SK-N-SH treated with all-trans-retinoic acid at 6 μM for 48 hours (cell line): ENCODE measurements at regions not wholly inside any gene's neighbourhood (a gene's known extent, or its start where the extent isn't known, plus 50 kb on each side); places are given as distances from the start of the nearest gene placed in this dataset.

Source experiments
- ATAC-seq: fragments of 200-7000 bp; cut with Tn5 transposase; 3 replicates; pipeline ENCODE4 v1.9.1; 2020; ENCODE audit warnings: mild to moderate bottlenecking, moderate library complexity
- ARNTL ChIP-seq: fragments of 450-650 bp; formaldehyde crosslinking; IDR thresholded peaks from 2 replicates; pipeline ENCODE4 v1.5.0; 2020; ENCODE audit warnings: low read depth, mild to moderate bottlenecking, moderate library complexity, borderline replicate concordance
- CSDC2 ChIP-seq: fragments of 250-450 bp; sonication (Bioruptor Pico); IDR thresholded peaks from 2 replicates; pipeline ENCODE4 v1.5.0; 2020; ENCODE audit warnings: mild to moderate bottlenecking, moderate library complexity
- ESRRG ChIP-seq: fragments of 250-450 bp; sonication (Bioruptor Pico); IDR thresholded peaks from 2 replicates; pipeline ENCODE4 v1.6.1; 2021; ENCODE audit warnings: mild to moderate bottlenecking
- GLIS3 ChIP-seq: fragments of 250-450 bp; sonication (Bioruptor Pico); IDR thresholded peaks from 2 replicates; pipeline ENCODE4 v1.5.0; 2020; ENCODE audit warnings: mild to moderate bottlenecking, moderate library complexity
- ISL1 ChIP-seq: fragments of 250-450 bp; sonication (Bioruptor Pico); IDR thresholded peaks from 2 replicates; pipeline ENCODE4 v2.1.2; 2022; ENCODE audit warnings: mild to moderate bottlenecking, moderate library complexity
- OSR1 ChIP-seq: fragments of 250-450 bp; sonication (Bioruptor Pico); IDR thresholded peaks from 2 replicates; pipeline ENCODE4 v1.8.0; 2022; ENCODE audit warnings: moderate library complexity, mild to moderate bottlenecking, inconsistent platforms
- PPARA ChIP-seq: fragments of 250-450 bp; sonication (Bioruptor Pico); IDR thresholded peaks from 2 replicates; pipeline ENCODE4 v1.5.0; 2020; ENCODE audit warnings: mild to moderate bottlenecking, borderline replicate concordance
- RARB ChIP-seq: fragments of 250-450 bp; sonication (Bioruptor Pico); IDR thresholded peaks from 2 replicates; pipeline ENCODE4 v1.8.0; 2021; ENCODE audit warnings: mild to moderate bottlenecking, moderate library complexity
- SNAI2 ChIP-seq: fragments of 250-450 bp; sonication (Bioruptor Pico); IDR thresholded peaks from 2 replicates; pipeline ENCODE4 v1.5.0; 2020; ENCODE audit warnings: mild to moderate bottlenecking, moderate library complexity
- TCF4 ChIP-seq: fragments of 250-450 bp; sonication (Bioruptor Pico); IDR thresholded peaks from 2 replicates; pipeline ENCODE4 v1.8.0; 2021; ENCODE audit warnings: mild to moderate bottlenecking, moderate library complexity, borderline replicate concordance
- TOX ChIP-seq: fragments of 250-450 bp; sonication (Bioruptor Pico); IDR thresholded peaks from 2 replicates; pipeline ENCODE4 v1.8.0; 2021; ENCODE audit warnings: mild to moderate bottlenecking, moderate library complexity, borderline replicate concordance
- ZC3H10 ChIP-seq: fragments of 250-450 bp; sonication (Bioruptor Pico); IDR thresholded peaks from 2 replicates; pipeline ENCODE4 v1.5.1; 2021; ENCODE audit warnings: mild to moderate bottlenecking, moderate library complexity
- ZFP3 ChIP-seq: fragments of 250-450 bp; sonication (Bioruptor Pico); IDR thresholded peaks from 2 replicates; pipeline ENCODE4 v1.5.0; 2020; ENCODE audit warnings: mild to moderate bottlenecking, moderate library complexity
- ZFP30 ChIP-seq: fragments of 450-650 bp; formaldehyde crosslinking; IDR thresholded peaks from 2 replicates; pipeline ENCODE4 v1.5.0; 2022; ENCODE audit warnings: mild to moderate bottlenecking, moderate library complexity
- ZNF565 ChIP-seq: fragments of 450-650 bp; formaldehyde crosslinking; conservative IDR thresholded peaks from 2 replicates; pipeline ENCODE4 v1.5.0; 2020; ENCODE audit warnings: low read depth, mild to moderate bottlenecking, moderate library complexity
- ZNF70 ChIP-seq: fragments of 450-650 bp; formaldehyde crosslinking; IDR thresholded peaks from 2 replicates; pipeline ENCODE4 v1.5.0; 2020; ENCODE audit warnings: mild to moderate bottlenecking, moderate library complexity
- ZNF8 ChIP-seq: fragments of 450-650 bp; formaldehyde crosslinking; IDR thresholded peaks from 2 replicates; pipeline ENCODE4 v1.5.0; 2020; ENCODE audit warnings: mild to moderate bottlenecking, moderate library complexity
- TF ChIP-seq, protein P1 (sequence below): fragments of 250-450 bp; sonication (Bioruptor Pico); IDR thresholded peaks from 2 replicates; pipeline ENCODE4 v1.8.0; 2020; ENCODE audit warnings: mild to moderate bottlenecking, moderate library complexity, borderline replicate concordance
- TF ChIP-seq, protein P2 (sequence below): fragments of 250-450 bp; sonication (Bioruptor Pico); IDR thresholded peaks from 2 replicates; pipeline ENCODE4 v1.5.1; 2021; ENCODE audit warnings: mild to moderate bottlenecking, moderate library complexity
- TF ChIP-seq, protein P3 (sequence below): fragments of 250-450 bp; sonication (Bioruptor Pico); IDR thresholded peaks from 2 replicates; pipeline ENCODE4 v1.5.1; 2020; ENCODE audit warnings: low read depth, mild to moderate bottlenecking, moderate library complexity
- TF ChIP-seq, protein P4 (sequence below): fragments of 250-450 bp; sonication (Bioruptor Pico); IDR thresholded peaks from 2 replicates; pipeline ENCODE4 v1.8.0; 2021; ENCODE audit warnings: low read depth, mild to moderate bottlenecking, moderate library complexity, borderline replicate concordance
- TF ChIP-seq, protein P5 (sequence below): fragments of 250-450 bp; sonication (Bioruptor Pico); IDR thresholded peaks from 2 replicates; pipeline ENCODE4 v1.5.0; 2020; ENCODE audit warnings: mild to moderate bottlenecking, moderate library complexity

DNA sequence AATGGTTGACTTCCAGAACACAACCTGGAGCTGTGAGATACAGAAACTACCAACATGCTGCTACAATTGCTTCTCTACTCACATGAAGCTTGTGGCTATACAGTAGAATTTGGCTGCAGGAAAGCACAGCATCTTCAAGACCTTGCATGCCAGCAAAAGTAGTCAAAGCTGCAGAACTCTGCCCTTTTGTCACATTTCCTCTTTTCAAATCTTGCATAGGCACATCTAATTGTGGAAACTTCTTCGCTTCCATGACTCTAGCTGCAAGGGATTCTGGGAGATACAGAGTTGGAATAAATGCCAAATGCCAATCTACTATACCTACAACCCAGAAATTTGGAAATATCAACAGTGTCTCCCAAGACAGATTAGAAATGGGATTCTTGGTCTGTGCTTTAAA, 462.2 kb downstream of the FOXO1 start (continued):
- TF ChIP-seq, protein P1, sequence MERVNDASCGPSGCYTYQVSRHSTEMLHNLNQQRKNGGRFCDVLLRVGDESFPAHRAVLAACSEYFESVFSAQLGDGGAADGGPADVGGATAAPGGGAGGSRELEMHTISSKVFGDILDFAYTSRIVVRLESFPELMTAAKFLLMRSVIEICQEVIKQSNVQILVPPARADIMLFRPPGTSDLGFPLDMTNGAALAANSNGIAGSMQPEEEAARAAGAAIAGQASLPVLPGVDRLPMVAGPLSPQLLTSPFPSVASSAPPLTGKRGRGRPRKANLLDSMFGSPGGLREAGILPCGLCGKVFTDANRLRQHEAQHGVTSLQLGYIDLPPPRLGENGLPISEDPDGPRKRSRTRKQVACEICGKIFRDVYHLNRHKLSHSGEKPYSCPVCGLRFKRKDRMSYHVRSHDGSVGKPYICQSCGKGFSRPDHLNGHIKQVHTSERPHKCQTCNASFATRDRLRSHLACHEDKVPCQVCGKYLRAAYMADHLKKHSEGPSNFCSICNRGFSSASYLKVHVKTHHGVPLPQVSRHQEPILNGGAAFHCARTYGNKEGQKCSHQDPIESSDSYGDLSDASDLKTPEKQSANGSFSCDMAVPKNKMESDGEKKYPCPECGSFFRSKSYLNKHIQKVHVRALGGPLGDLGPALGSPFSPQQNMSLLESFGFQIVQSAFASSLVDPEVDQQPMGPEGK (CRISPR knock-in tag) = no peak
- no peak for TF ChIP-seq TOX
- TF ChIP-seq ZNF8 (CRISPR knock-in tag) = no peak
- TF ChIP-seq, protein P2, sequence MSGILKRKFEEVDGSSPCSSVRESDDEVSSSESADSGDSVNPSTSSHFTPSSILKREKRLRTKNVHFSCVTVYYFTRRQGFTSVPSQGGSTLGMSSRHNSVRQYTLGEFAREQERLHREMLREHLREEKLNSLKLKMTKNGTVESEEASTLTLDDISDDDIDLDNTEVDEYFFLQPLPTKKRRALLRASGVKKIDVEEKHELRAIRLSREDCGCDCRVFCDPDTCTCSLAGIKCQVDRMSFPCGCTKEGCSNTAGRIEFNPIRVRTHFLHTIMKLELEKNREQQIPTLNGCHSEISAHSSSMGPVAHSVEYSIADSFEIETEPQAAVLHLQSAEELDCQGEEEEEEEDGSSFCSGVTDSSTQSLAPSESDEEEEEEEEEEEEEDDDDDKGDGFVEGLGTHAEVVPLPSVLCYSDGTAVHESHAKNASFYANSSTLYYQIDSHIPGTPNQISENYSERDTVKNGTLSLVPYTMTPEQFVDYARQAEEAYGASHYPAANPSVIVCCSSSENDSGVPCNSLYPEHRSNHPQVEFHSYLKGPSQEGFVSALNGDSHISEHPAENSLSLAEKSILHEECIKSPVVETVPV = no peak

DNA sequence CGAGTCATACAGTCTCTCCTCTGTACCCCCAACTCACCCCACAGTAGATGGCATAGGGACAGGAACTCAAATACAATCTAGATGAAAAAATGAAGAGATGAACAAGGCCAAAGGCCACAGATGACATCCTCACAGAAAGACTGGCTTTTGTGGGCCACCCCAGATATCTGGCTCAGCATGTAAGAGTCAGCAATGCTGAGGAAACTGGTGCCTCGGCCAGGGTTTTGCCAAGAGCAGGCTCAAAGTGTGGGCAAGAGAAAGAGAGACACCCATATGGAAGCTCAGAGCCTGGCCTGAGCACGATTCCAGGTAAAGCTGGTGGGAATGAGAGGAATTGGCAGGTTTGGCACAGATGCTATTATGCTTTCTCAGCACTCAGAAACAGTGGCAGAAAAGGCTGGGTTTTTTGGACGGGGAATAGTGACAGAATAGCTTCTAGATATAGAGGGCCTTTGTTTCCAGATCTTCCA, 460.6 kb downstream of the FOXO1 start:
- TF ChIP-seq ZNF565 (CRISPR knock-in tag) = no peak
- no peak for TF ChIP-seq GLIS3 (CRISPR knock-in tag)
- TF ChIP-seq, protein P2 = no peak
- no peak for TF ChIP-seq ZC3H10 (CRISPR knock-in tag)
- no peak for TF ChIP-seq TCF4 (CRISPR knock-in tag)
- no peak for TF ChIP-seq ARNTL
- TF ChIP-seq ZNF70 (CRISPR knock-in tag) = no peak
- TF ChIP-seq, protein P3, sequence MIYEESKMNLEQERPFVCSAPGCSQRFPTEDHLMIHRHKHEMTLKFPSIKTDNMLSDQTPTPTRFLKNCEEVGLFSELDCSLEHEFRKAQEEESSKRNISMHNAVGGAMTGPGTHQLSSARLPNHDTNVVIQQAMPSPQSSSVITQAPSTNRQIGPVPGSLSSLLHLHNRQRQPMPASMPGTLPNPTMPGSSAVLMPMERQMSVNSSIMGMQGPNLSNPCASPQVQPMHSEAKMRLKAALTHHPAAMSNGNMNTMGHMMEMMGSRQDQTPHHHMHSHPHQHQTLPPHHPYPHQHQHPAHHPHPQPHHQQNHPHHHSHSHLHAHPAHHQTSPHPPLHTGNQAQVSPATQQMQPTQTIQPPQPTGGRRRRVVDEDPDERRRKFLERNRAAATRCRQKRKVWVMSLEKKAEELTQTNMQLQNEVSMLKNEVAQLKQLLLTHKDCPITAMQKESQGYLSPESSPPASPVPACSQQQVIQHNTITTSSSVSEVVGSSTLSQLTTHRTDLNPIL = no peak
- TF ChIP-seq, protein P1 (CRISPR knock-in tag) = no peak
- TF ChIP-seq ISL1 = no peak
- TF ChIP-seq SNAI2 (CRISPR knock-in tag) = no peak
- TF ChIP-seq PPARA (CRISPR knock-in tag) = no peak
- TF ChIP-seq RARB (CRISPR knock-in tag) = no peak
- no peak for TF ChIP-seq CSDC2
- TF ChIP-seq OSR1 = no peak
- TF ChIP-seq ESRRG (CRISPR knock-in tag) = no peak
- no peak for TF ChIP-seq ZFP30
- TF ChIP-seq, protein P4, sequence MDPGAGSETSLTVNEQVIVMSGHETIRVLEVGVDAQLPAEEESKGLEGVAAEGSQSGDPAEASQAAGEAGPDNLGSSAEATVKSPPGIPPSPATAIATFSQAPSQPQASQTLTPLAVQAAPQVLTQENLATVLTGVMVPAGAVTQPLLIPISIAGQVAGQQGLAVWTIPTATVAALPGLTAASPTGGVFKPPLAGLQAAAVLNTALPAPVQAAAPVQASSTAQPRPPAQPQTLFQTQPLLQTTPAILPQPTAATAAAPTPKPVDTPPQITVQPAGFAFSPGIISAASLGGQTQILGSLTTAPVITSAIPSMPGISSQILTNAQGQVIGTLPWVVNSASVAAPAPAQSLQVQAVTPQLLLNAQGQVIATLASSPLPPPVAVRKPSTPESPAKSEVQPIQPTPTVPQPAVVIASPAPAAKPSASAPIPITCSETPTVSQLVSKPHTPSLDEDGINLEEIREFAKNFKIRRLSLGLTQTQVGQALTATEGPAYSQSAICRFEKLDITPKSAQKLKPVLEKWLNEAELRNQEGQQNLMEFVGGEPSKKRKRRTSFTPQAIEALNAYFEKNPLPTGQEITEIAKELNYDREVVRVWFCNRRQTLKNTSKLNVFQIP (CRISPR knock-in tag) = no peak
- TF ChIP-seq, protein P5, sequence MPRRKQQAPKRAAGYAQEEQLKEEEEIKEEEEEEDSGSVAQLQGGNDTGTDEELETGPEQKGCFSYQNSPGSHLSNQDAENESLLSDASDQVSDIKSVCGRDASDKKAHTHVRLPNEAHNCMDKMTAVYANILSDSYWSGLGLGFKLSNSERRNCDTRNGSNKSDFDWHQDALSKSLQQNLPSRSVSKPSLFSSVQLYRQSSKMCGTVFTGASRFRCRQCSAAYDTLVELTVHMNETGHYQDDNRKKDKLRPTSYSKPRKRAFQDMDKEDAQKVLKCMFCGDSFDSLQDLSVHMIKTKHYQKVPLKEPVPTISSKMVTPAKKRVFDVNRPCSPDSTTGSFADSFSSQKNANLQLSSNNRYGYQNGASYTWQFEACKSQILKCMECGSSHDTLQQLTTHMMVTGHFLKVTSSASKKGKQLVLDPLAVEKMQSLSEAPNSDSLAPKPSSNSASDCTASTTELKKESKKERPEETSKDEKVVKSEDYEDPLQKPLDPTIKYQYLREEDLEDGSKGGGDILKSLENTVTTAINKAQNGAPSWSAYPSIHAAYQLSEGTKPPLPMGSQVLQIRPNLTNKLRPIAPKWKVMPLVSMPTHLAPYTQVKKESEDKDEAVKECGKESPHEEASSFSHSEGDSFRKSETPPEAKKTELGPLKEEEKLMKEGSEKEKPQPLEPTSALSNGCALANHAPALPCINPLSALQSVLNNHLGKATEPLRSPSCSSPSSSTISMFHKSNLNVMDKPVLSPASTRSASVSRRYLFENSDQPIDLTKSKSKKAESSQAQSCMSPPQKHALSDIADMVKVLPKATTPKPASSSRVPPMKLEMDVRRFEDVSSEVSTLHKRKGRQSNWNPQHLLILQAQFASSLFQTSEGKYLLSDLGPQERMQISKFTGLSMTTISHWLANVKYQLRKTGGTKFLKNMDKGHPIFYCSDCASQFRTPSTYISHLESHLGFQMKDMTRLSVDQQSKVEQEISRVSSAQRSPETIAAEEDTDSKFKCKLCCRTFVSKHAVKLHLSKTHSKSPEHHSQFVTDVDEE (CRISPR knock-in tag) = no peak
- TF ChIP-seq ZFP3 (CRISPR knock-in tag) = no peak
- no peak; the same call in 2 of the 3 replicates for ATAC-seq
